Stimulated activated CD8-positive, alpha-beta memory T cell treated with anti-CD3 and anti-CD28 coated beads, Interleukin-2, amount 100 ng/mL, for 1 hour (primary cell): ENCODE measurements at regions not wholly inside any gene's neighbourhood (a gene's known extent, or its start where the extent isn't known, plus 50 kb on each side); places are given as distances from the start of the nearest gene placed in this dataset.

Source experiments
- DNase-seq, 2 donors: peaks; one replicate each; pipeline ENCODE4 v3.0.0-alpha.2; 2020; ENCODE audit warnings: low read depth in 2 of 2

GRCh38 chr16:6382924-6383459, 949.7 kb upstream of the RBFOX1 start:
- no peak for DNase-seq

GRCh38 chr16:6381896-6382295, 950.7 kb upstream of the RBFOX1 start:
- no peak for DNase-seq

- no peak for DNase-seq
Observed at GRCh38 chr16:6377956-6378355, 954.7 kb upstream of the RBFOX1 start.

GRCh38 chr16:6375465-6376075, 957.1 kb upstream of the RBFOX1 start:
- DNase-seq = no peak

GRCh38 chr16:6374821-6375220, 957.8 kb upstream of the RBFOX1 start:
- no peak for DNase-seq

- no peak for DNase-seq
Observed at GRCh38 chr16:6364846-6365245, 967.8 kb upstream of the RBFOX1 start.

- no peak for DNase-seq
Observed at GRCh38 chr16:6363896-6364607, 968.6 kb upstream of the RBFOX1 start.

GRCh38 chr16:6363396-6363795, 969.2 kb upstream of the RBFOX1 start:
- DNase-seq = no peak

GRCh38 chr16:6362321-6362720, 970.3 kb upstream of the RBFOX1 start:
- no peak for DNase-seq

GRCh38 chr16:6360641-6361040, 972.0 kb upstream of the RBFOX1 start:
- DNase-seq = no peak

- DNase-seq = no peak
Observed at GRCh38 chr16:6356911-6357310, 975.7 kb upstream of the RBFOX1 start.

GRCh38 chr16:6349725-6350124, 982.9 kb upstream of the RBFOX1 start:
- DNase-seq = no peak

GRCh38 chr16:6345090-6345489, 987.6 kb upstream of the RBFOX1 start:
- no peak for DNase-seq

GRCh38 chr16:6343157-6343556, 989.5 kb upstream of the RBFOX1 start:
- no peak for DNase-seq

GRCh38 chr16:6341981-6342380, 990.7 kb upstream of the RBFOX1 start:
- DNase-seq = no peak

GRCh38 chr16:6335072-6335471, 997.6 kb upstream of the RBFOX1 start:
- DNase-seq = no peak

- DNase-seq = no peak
Observed at GRCh38 chr16:6331770-6332169, 1000.9 kb upstream of the RBFOX1 start.

GRCh38 chr16:6317934-6318333, 1014.7 kb upstream of the RBFOX1 start:
- no peak for DNase-seq

GRCh38 chr16:6309271-6309670, 1023.4 kb upstream of the RBFOX1 start:
- DNase-seq = no peak

GRCh38 chr16:6308176-6308575, 1024.5 kb upstream of the RBFOX1 start:
- DNase-seq = no peak

- no peak for DNase-seq
Observed at GRCh38 chr16:6300523-6300922, 1032.1 kb upstream of the RBFOX1 start.

- DNase-seq = no peak
Observed at GRCh38 chr16:6297666-6298410, 1034.8 kb upstream of the RBFOX1 start.

- no peak for DNase-seq
Observed at GRCh38 chr16:6286176-6286575, 1046.5 kb upstream of the RBFOX1 start.
